Smooth muscle cell (in vitro differentiated cells): ENCODE measurements at regions not wholly inside any gene's neighbourhood (a gene's known extent, or its start where the extent isn't known, plus 50 kb on each side); places are given as distances from the start of the nearest gene placed in this dataset.

Source experiments
- DNase-seq: peaks from one replicate; lab custom pipeline; 2025; ENCODE audit not compliant: unreplicated experiment; lab: John Stamatoyannopoulos, UW
- H2AFZ ChIP-seq: fragments of 200-600 bp; sonication (generic); 2 replicates; pipeline ENCODE4 v1.6.0; 2016; ENCODE audit warnings: antibody characterized with exemption, low read depth, mild to moderate bottlenecking
- H3F3A ChIP-seq: fragments of 200-600 bp; sonication (generic); 2 replicates; pipeline ENCODE4 v1.6.0; 2017; ENCODE audit warnings: antibody characterized with exemption, low read depth
- H3K27ac ChIP-seq: fragments of 200-600 bp; sonication (generic); 2 replicates; pipeline ENCODE4 v1.5.1; 2016; ENCODE audit warnings: low read depth, mild to moderate bottlenecking
- H3K27me3 ChIP-seq: fragments of 200-600 bp; sonication (generic); 2 replicates; pipeline ENCODE4 v1.6.1; 2016; ENCODE audit warnings: low read depth, mild to moderate bottlenecking
- H3K36me3 ChIP-seq: fragments of 200-600 bp; sonication (generic); 2 replicates; pipeline ENCODE4 v1.5.1; 2016; ENCODE audit warnings: low read depth
- H3K4me1 ChIP-seq: fragments of 200-600 bp; sonication (generic); 2 replicates; pipeline ENCODE4 v1.5.1; 2016; ENCODE audit warnings: low read depth
- H3K4me2 ChIP-seq: fragments of 200-600 bp; sonication (generic); 2 replicates; pipeline ENCODE4 v1.6.0; 2016; ENCODE audit warnings: mild to moderate bottlenecking
- H3K4me3 ChIP-seq: fragments of 200-600 bp; sonication (generic); 2 replicates; pipeline ENCODE4 v1.5.1; 2016; ENCODE audit warnings: mild to moderate bottlenecking
- H3K79me2 ChIP-seq: fragments of 200-600 bp; sonication (generic); 2 replicates; pipeline ENCODE4 v1.6.0; 2016; ENCODE audit warnings: low read depth, mild to moderate bottlenecking
- H3K9ac ChIP-seq: fragments of 200-600 bp; sonication (generic); 2 replicates; pipeline ENCODE4 v1.6.0; 2016; ENCODE audit warnings: low read depth
- H3K9me3 ChIP-seq: fragments of 200-600 bp; sonication (generic); replicated peaks from 2 replicates; pipeline ENCODE4 v1.5.1; 2016; ENCODE audit warnings: low read depth
- H4K20me1 ChIP-seq: fragments of 200-600 bp; sonication (generic); 2 replicates; pipeline ENCODE4 v1.6.0; 2016; ENCODE audit warnings: low read depth
- CTCF ChIP-seq: fragments of 200-600 bp; sonication (generic); IDR thresholded peaks from 2 replicates; pipeline ENCODE4 v1.5.1; 2017; ENCODE audit warnings: borderline replicate concordance, mild to moderate bottlenecking, antibody characterized with exemption; ENCODE audit not compliant: insufficient read depth, poor library complexity, severe bottlenecking
- WGBS: methylation state at CpG from one replicate; pipeline ENCODE4 v1.1.7; 2016; ENCODE audit warnings: low lambda C conversion rate; 5-methylcytosine and 5-hydroxymethylcytosine counted together

GRCh38 chr11:41926339-41926738 is 466.9 kb upstream of the LRRC4C start:
- Histone ChIP-seq H3K4me2 (no peak overlapping the region), H3K4me1 (peaks cover 8% of the 10 kb centered on the region), H2AFZ (no peak overlapping the region), H3K4me3 (no peak overlapping the region), H3K36me3 (no peaks in the 10 kb centered on the region), H4K20me1 (no peaks in the 10 kb centered on the region), H3K79me2 (no peaks in the 10 kb centered on the region), H3K27ac (no peak overlapping the region), H3K9ac (no peak overlapping the region), H3K9me3 (no peaks in the 10 kb centered on the region), H3F3A (no peaks in the 10 kb centered on the region), H3K27me3 (no peaks in the 10 kb centered on the region)
- DNase-seq: no peak
- no peak for TF ChIP-seq CTCF
- WGBS: 83% methylated on average over 4 of the region's 4 CpGs

- no peak overlapping the region for H3K4me3 ChIP-seq
- no peak overlapping the region for H2AFZ ChIP-seq
- no peaks in the 10 kb centered on the region for H3F3A ChIP-seq
- no peak for DNase-seq
- no peaks in the 10 kb centered on the region for H3K27me3 ChIP-seq
- TF ChIP-seq CTCF: no peak
- H3K27ac ChIP-seq: no peak overlapping the region
- no peak overlapping the region for H3K4me2 ChIP-seq
- H3K9ac ChIP-seq: no peak overlapping the region
- 56% methylated on average over 1 of the region's 1 CpG for WGBS
- no peaks in the 10 kb centered on the region for H4K20me1 ChIP-seq
- H3K36me3 ChIP-seq: no peaks in the 10 kb centered on the region
- H3K4me1 ChIP-seq: no peaks in the 10 kb centered on the region
- no peaks in the 10 kb centered on the region for H3K9me3 ChIP-seq
- H3K79me2 ChIP-seq: no peaks in the 10 kb centered on the region
These were observed 475.8 kb upstream of the LRRC4C start for GRCh38 chr11:41935241-41935640.

- DNase-seq: no peak
- no peaks in the 10 kb centered on the region for H4K20me1 ChIP-seq
- no peaks in the 10 kb centered on the region for H3K36me3 ChIP-seq
- no peaks in the 10 kb centered on the region for H3K79me2 ChIP-seq
- no peaks in the 10 kb centered on the region for H3K9me3 ChIP-seq
- no peak overlapping the region for H3K4me2 ChIP-seq
- no peak overlapping the region for H3K4me3 ChIP-seq
- WGBS: 70% methylated on average over 1 of the region's 1 CpG
- H3K27me3 ChIP-seq: no peaks in the 10 kb centered on the region
- H3K9ac ChIP-seq: no peak overlapping the region
- no peak for TF ChIP-seq CTCF
- no peak overlapping the region for H2AFZ ChIP-seq
- H3F3A ChIP-seq: no peaks in the 10 kb centered on the region
- no peaks in the 10 kb centered on the region for H3K4me1 ChIP-seq
- H3K27ac ChIP-seq: no peak overlapping the region
These were observed 476.3 kb upstream of the LRRC4C start for GRCh38 chr11:41935795-41936194.

GRCh38 chr11:41943656-41944055 is 484.2 kb upstream of the LRRC4C start:
- DNase-seq: no peak
- H3K9me3 ChIP-seq: no peaks in the 10 kb centered on the region
- H2AFZ ChIP-seq: no peak overlapping the region
- WGBS: 92% methylated on average over 3 of the region's 3 CpGs
- H3K9ac ChIP-seq: no peak overlapping the region
- no peaks in the 10 kb centered on the region for H3K4me1 ChIP-seq
- no peaks in the 10 kb centered on the region for H4K20me1 ChIP-seq
- no peak overlapping the region for H3K4me3 ChIP-seq
- no peaks in the 10 kb centered on the region for H3K36me3 ChIP-seq
- H3K4me2 ChIP-seq: no peak overlapping the region
- no peak overlapping the region for H3K27ac ChIP-seq
- H3F3A ChIP-seq: no peaks in the 10 kb centered on the region
- H3K27me3 ChIP-seq: no peaks in the 10 kb centered on the region
- no peak for TF ChIP-seq CTCF
- H3K79me2 ChIP-seq: no peaks in the 10 kb centered on the region
